HG02970 (cell line): ENCODE measurements at regions not wholly inside any gene's neighbourhood (a gene's known extent, or its start where the extent isn't known, plus 50 kb on each side); places are given as distances from the start of the nearest gene placed in this dataset.

Source experiments
- ATAC-seq: cut with Tn5 transposase; IDR thresholded peaks from one replicate; pipeline ENCODE4 v1.9.1; 2021; ENCODE audit warnings: mild to moderate bottlenecking, moderate library complexity, moderate number of reproducible peaks; ENCODE audit not compliant: unreplicated experiment, low FRiP score

GRCh38 chr20:11813106-11813890 is 104.4 kb upstream of the BTBD3 start:
- no peak for ATAC-seq

GRCh38 chr20:11814267-11814666 is 103.4 kb upstream of the BTBD3 start:
- ATAC-seq = no peak

GRCh38 chr20:11820838-11821237 is 96.9 kb upstream of the BTBD3 start:
- no peak for ATAC-seq

GRCh38 chr20:11822540-11822794 is 95.2 kb upstream of the BTBD3 start:
- no peak for ATAC-seq

- ATAC-seq = no peak
Observed at GRCh38 chr20:11826334-11826733, 91.4 kb upstream of the BTBD3 start.

GRCh38 chr20:11832397-11832796 is 85.3 kb upstream of the BTBD3 start:
- ATAC-seq = no peak

- no peak for ATAC-seq
Observed at GRCh38 chr20:11832851-11833250, 84.8 kb upstream of the BTBD3 start.

- no peak for ATAC-seq
Observed at GRCh38 chr20:11833825-11834224, 83.9 kb upstream of the BTBD3 start.

GRCh38 chr20:11838076-11838636 is 79.5 kb upstream of the BTBD3 start:
- no peak for ATAC-seq

- ATAC-seq = no peak
Observed at GRCh38 chr20:11841972-11842461, 75.7 kb upstream of the BTBD3 start.

GRCh38 chr20:11843289-11843688 is 74.4 kb upstream of the BTBD3 start:
- ATAC-seq = no peak

- no peak for ATAC-seq
Observed at GRCh38 chr20:11844691-11845090, 73.0 kb upstream of the BTBD3 start.

- ATAC-seq = no peak
Observed at GRCh38 chr20:11845340-11845739, 72.4 kb upstream of the BTBD3 start.

GRCh38 chr20:11846131-11846530 is 71.6 kb upstream of the BTBD3 start:
- no peak for ATAC-seq

- ATAC-seq = no peak
Observed at GRCh38 chr20:11847827-11848226, 69.9 kb upstream of the BTBD3 start.

GRCh38 chr20:11849270-11849915 is 68.3 kb upstream of the BTBD3 start:
- ATAC-seq = no peak

GRCh38 chr20:11849976-11850670 is 67.6 kb upstream of the BTBD3 start:
- no peak for ATAC-seq

- ATAC-seq = no peak
Observed at GRCh38 chr20:11850901-11851300, 66.8 kb upstream of the BTBD3 start.

GRCh38 chr20:11851646-11852045 is 66.0 kb upstream of the BTBD3 start:
- ATAC-seq = no peak

- no peak for ATAC-seq
Observed at GRCh38 chr20:11852189-11852588, 65.5 kb upstream of the BTBD3 start.

GRCh38 chr20:11852811-11853210 is 64.9 kb upstream of the BTBD3 start:
- ATAC-seq = no peak
